Activated naive CD4-positive, alpha-beta T cell treated with anti-CD3 and anti-CD28 coated beads, Interleukin-2, amount 10 ng/mL, durations not matched to agents 7 days and 5 days (primary cell): ENCODE measurements at regions not wholly inside any gene's neighbourhood (a gene's known extent, or its start where the extent isn't known, plus 50 kb on each side); places are given as distances from the start of the nearest gene placed in this dataset.

Experiments
- CTCF ChIA-PET: fragments of 350-600 bp; sonication (Branson Sonifier 250); formaldehyde crosslinking; loops from one replicate; lab custom pipeline; 2021; ENCODE audit warnings: antibody characterized with exemption; lab: Charles Lee
- DNase-seq: peaks from one replicate; pipeline ENCODE4 v3.0.0-alpha.2; 2020
- H3K27ac Mint-ChIP-seq: one replicate; pipeline ENCODE4 v1.8.0; 2021; ENCODE audit warnings: mild to moderate bottlenecking, moderate library complexity, mixed read lengths
- H3K27me3 Mint-ChIP-seq: one replicate; pipeline ENCODE4 v1.8.0; 2021; ENCODE audit warnings: mild to moderate bottlenecking, mixed read lengths
- H3K36me3 Mint-ChIP-seq: one replicate; pipeline ENCODE4 v1.8.0; 2021; ENCODE audit warnings: mixed read lengths
- H3K4me1 Mint-ChIP-seq: one replicate; pipeline ENCODE4 v1.8.0; 2021; ENCODE audit warnings: mixed read lengths
- H3K4me3 Mint-ChIP-seq: one replicate; pipeline ENCODE4 v1.8.0; 2021; ENCODE audit warnings: mild to moderate bottlenecking, moderate library complexity, mixed read lengths
- H3K9me3 Mint-ChIP-seq: one replicate; pipeline ENCODE4 v1.8.0; 2021; ENCODE audit warnings: mixed read lengths

DNA sequence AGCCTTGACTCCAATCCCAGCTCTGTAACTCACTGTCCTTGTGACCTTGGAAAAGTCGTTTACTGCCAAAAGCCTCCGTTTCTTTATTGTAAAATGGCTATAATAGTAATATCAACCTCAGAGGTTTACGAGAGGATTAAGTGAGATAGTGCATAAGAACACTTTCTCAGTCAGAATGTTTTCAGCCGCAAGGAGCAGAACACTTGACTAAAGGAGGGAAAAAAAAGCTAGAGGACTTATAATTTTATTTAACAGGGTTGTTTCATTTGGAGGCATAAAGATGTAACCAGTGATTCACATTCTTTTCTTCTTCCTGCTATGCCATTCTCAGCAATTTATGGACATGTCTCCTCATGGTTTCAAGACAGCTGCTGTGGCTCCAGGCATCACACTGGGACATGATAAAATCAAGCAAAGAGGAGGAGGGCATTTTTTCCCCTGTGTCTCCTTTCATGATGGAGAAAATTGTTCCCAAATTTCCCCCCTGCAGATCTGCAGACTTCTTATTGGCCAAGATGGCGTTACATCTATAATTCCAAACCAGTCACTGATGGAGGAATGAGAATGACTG is 143.0 kb upstream of the PTPN1 start:
- Mint-ChIP-seq H3K27ac (no peak overlapping the region), H3K4me1 (peaks cover 28% of the 10 kb centered on the region), H3K9me3 (no peaks in the 10 kb centered on the region), H3K27me3 (peaks cover 50% of the 10 kb centered on the region), H3K4me3 (no peak overlapping the region), H3K36me3 (no peaks in the 10 kb centered on the region)
- CTCF ChIA-PET = no interaction called here
- no peak for DNase-seq

DNA sequence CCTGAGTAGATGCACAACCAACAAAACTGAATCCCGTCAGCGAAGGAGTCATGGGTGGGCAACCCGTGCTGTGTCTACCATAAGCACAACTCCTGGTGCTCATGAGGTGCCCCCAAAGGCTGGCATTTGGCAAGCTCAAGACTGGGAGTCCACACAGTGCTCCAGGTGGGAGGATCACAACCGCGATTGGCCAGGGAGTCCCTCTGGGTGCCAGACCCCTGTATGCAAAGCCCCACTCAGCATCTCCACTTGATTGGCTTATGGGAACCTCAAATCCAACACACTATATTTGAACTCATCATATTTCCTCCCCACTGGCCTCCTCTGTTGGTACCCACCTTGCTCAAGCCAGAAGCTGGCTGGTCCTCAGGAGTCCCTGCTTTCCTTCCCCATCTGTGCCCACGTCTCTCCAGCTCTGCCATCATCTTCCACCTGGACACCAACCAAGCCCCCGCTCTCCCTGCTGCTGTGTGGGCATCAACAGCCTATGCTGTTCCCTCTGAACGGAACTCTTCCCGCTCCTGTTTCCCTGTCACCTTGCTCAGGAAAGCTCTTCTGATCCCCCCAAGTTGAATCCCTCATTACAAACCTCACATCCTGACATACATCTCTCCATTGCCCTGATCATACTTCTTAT is 142.3 kb upstream of the PTPN1 start:
- no peaks in the 10 kb centered on the region for H3K36me3 Mint-ChIP-seq
- H3K9me3 Mint-ChIP-seq = no peaks in the 10 kb centered on the region
- H3K27me3 Mint-ChIP-seq = peaks cover 55% of the 10 kb centered on the region
- H3K4me1 Mint-ChIP-seq = peaks cover 29% of the 10 kb centered on the region
- no peak overlapping the region for H3K27ac Mint-ChIP-seq
- CTCF ChIA-PET = no interaction called here
- no peak for DNase-seq
- H3K4me3 Mint-ChIP-seq = no peak overlapping the region

- H3K9me3 Mint-ChIP-seq = no peaks in the 10 kb centered on the region
- H3K4me3 Mint-ChIP-seq = no peak overlapping the region
- H3K27me3 Mint-ChIP-seq = peaks cover 52% of the 10 kb centered on the region
- no peaks in the 10 kb centered on the region for H3K36me3 Mint-ChIP-seq
- CTCF ChIA-PET = no interaction called here
- no peak for DNase-seq
- H3K27ac Mint-ChIP-seq = no peak overlapping the region
- peaks cover 29% of the 10 kb centered on the region for H3K4me1 Mint-ChIP-seq
Observed at GRCh38 chr20:50368386-50368785, 141.8 kb upstream of the PTPN1 start.

- CTCF ChIA-PET = no interaction called here
- H3K4me1 Mint-ChIP-seq = peaks cover 29% of the 10 kb centered on the region
- DNase-seq = no peak
- no peak overlapping the region for H3K4me3 Mint-ChIP-seq
- H3K9me3 Mint-ChIP-seq = no peaks in the 10 kb centered on the region
- H3K27me3 Mint-ChIP-seq = peaks cover 52% of the 10 kb centered on the region
- H3K27ac Mint-ChIP-seq = no peak overlapping the region
- H3K36me3 Mint-ChIP-seq = no peaks in the 10 kb centered on the region
Observed at GRCh38 chr20:50368813-50369224, 141.4 kb upstream of the PTPN1 start.

DNA sequence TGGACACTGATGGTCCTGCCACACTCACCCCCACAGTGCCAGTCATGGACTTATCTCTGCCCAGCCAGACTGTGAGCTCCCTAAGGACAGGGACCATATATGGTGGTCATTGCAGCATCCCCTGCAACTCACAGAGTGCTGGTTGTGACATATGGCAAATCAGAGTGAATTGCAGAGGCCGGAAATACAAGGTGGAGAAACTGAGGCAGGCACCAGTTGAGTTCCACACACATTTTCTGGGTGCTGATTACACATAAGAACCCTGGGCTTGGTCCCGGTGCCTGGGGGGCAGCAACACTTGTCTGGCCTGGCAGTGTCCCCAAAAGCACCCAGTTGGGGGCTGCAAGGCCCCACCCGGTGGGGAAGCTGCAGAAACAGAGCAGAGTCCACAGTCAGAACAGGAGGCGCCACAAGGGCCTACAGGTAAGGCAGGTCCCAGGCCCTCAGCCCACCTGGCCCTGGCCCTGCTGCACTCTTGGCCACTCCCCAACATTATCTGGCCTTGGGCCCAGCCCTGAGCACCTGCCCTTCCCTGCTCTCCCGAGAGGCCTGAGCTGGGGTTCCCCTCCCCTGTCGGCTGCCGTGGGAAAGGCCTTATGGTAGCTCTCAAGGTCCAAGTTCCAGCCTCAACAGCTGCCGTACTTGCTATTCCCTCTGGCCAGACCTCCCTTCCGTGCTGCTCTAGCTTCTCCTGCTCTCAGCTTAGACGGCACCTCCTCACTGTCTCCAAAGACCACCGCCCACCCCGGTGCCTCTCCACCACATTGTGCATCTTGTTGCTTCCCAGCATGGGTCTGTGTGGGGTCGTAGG is 140.8 kb upstream of the PTPN1 start:
- CTCF ChIA-PET = no interaction called here
- no peak overlapping the region for H3K4me3 Mint-ChIP-seq
- H3K36me3 Mint-ChIP-seq = no peaks in the 10 kb centered on the region
- peaks cover 51% of the 10 kb centered on the region for H3K27me3 Mint-ChIP-seq
- H3K9me3 Mint-ChIP-seq = no peaks in the 10 kb centered on the region
- peaks cover 29% of the 10 kb centered on the region for H3K4me1 Mint-ChIP-seq
- no peak overlapping the region for H3K27ac Mint-ChIP-seq
- no peak for DNase-seq

DNA sequence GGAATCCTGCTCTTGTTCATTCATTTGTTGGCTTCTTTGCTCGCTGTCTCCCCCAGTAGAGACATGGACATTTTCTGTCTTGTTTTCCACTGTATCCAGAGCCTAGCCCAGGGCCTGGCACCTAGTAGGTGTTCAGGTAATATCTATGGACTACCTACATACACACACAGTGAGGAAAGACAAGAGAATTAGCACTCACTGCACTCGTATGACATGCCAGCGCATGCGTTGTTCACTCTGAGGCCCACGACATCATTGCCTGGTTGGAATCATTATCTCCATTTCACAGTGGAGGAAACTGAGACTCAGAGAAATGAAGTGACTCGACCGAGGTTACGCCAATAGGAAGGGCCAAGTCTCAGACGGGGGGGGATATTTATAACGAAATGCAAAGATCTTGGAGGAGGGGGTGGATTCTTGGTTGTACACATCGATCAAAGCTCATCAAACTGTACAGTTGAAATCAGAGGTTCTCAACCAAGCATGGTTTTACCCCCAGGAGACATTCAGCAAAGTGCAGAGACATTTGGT is 140.1 kb upstream of the PTPN1 start:
- H3K4me3 Mint-ChIP-seq = no peak overlapping the region
- no peaks in the 10 kb centered on the region for H3K9me3 Mint-ChIP-seq
- no peak for DNase-seq
- no peak overlapping the region for H3K27ac Mint-ChIP-seq
- CTCF ChIA-PET = no interaction called here
- peaks cover 29% of the 10 kb centered on the region for H3K4me1 Mint-ChIP-seq
- no peaks in the 10 kb centered on the region for H3K36me3 Mint-ChIP-seq
- peaks cover 47% of the 10 kb centered on the region for H3K27me3 Mint-ChIP-seq

DNA sequence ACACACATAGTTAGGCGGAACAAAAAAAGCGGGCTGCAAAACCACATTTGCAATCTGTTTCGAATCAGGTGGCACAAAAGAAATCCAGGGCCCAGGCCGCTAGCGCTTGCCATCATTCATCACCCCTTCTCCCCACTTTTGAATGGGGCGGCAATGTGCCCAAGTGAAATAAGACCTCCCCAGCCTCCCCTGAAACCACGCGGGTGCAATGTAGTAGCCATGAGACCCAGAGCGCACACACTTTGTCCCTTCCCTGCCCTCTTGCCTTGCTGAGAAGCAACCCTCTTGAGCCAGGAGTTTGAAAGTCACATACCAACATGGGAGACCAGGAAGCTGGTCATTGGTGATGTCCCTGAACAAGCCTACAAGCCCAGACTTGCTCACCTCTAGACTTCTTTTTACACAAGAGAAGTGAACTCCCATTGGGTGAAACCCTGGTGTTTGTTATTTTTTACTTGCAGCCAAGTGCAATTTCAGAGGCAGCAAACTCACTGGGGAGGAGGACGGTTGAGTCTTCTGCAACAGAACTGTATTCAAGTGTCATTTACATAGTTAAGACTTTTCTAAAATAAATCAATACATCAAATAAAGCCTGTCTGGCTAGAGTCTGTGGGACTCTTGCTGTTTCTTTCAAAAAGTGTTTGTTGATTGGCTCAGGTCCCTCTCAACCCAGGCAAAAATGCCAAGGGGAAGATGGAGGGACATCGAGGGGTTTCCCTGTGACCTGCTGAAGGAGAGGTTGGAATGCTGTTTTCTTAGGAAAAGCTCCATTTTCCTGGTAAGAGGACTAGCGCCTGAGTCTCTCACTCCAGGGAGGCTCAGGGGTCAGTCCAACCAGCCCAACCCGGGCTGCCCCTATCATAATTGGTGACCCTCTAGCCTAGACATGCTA is 138.1 kb upstream of the PTPN1 start:
- DNase-seq = no peak
- Mint-ChIP-seq H3K4me3 (no peak overlapping the region), H3K27me3 (peaks cover 44% of the 10 kb centered on the region), H3K36me3 (no peaks in the 10 kb centered on the region), H3K27ac (no peak overlapping the region), H3K9me3 (no peaks in the 10 kb centered on the region), H3K4me1 (peaks cover 25% of the 10 kb centered on the region)
- CTCF ChIA-PET = no interaction called here

- no peak for DNase-seq
- Mint-ChIP-seq H3K27ac (no peak overlapping the region), H3K9me3 (no peaks in the 10 kb centered on the region), H3K4me1 (peaks cover 26% of the 10 kb centered on the region), H3K27me3 (peaks cover 42% of the 10 kb centered on the region), H3K36me3 (no peaks in the 10 kb centered on the region), H3K4me3 (no peak overlapping the region)
- CTCF ChIA-PET = no interaction called here
Observed at GRCh38 chr20:50372770-50373088, 137.5 kb upstream of the PTPN1 start.

DNA sequence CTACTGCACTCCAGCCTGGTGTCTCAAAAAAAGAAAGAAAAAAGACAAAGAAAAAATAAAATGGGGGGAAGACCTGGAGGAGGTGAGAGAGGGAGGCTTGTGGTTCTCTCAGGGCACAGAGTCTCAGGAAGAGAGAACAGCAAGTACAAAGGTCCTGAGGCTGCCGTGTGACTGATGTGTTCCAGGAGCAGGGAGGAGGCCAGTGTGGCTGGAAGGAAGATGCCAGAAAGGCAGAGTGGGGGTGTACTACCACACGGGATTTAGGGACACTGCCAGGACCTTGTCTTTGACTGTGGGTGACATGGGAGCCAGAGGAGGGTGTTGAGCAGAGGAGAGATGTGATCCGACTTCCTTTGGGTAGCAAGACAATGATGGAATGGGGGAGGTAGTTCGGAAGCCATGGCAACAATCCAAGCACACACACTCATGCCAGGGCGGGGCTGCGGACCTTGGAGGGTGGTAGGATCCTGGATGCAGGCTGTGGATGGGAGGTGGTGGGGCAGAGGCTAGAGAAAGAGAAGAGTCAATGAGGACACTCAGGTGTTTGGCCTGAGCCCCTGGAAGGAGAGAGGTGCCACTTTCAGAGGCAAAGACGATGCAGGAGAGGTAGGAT is 136.4 kb upstream of the PTPN1 start:
- DNase-seq = no peak
- Mint-ChIP-seq H3K4me3 (no peak overlapping the region), H3K9me3 (no peaks in the 10 kb centered on the region), H3K4me1 (peaks cover 26% of the 10 kb centered on the region), H3K27me3 (peaks cover 35% of the 10 kb centered on the region), H3K36me3 (no peaks in the 10 kb centered on the region), H3K27ac (no peak overlapping the region)
- CTCF ChIA-PET = no interaction called here

- CTCF ChIA-PET = no interaction called here
- H3K4me1 Mint-ChIP-seq = peaks cover 26% of the 10 kb centered on the region
- H3K27me3 Mint-ChIP-seq = peaks cover 30% of the 10 kb centered on the region
- H3K36me3 Mint-ChIP-seq = no peaks in the 10 kb centered on the region
- H3K4me3 Mint-ChIP-seq = no peak overlapping the region
- no peaks in the 10 kb centered on the region for H3K9me3 Mint-ChIP-seq
- no peak for DNase-seq
- H3K27ac Mint-ChIP-seq = no peak overlapping the region
Observed at GRCh38 chr20:50374541-50375078, 135.6 kb upstream of the PTPN1 start.

DNA sequence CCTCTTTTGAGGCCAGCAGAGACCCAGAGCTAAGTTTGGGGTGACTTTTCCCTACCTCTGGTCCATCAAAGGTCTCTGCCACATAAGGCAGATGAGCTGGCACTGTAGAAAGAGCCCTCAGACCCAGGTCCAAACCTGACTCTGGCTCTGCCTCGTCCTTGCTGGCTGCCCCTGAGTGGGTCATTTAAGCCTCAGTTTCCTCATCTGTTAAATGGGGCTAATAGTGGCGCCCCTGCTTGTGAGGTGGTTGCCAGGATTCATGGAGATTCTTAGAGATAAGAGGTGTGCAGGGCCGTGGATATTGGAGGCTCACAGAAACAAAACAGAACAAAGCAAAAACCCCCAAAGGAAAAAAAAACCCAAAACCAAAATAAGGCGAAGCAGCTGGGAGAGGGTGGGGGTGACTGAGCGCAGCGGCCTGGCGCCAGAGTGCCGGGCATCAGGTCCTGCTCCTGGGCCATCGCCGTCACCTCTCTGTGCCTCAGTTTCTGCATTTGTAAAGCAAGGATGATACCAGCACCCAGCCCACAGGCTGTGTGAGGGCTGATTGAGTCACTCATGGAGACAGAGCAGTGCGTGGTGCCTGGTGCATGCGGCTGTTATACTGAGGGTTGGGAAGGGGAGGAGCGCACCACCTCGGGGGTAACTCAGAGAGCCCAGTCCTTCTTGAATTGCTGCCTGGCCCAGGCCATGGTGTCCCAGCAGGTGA is 133.8 kb upstream of the PTPN1 start:
- no peak for DNase-seq
- peaks cover 41% of the 10 kb centered on the region for H3K4me1 Mint-ChIP-seq
- no peak overlapping the region for H3K27ac Mint-ChIP-seq
- no peaks in the 10 kb centered on the region for H3K9me3 Mint-ChIP-seq
- CTCF ChIA-PET = no interaction called here
- H3K36me3 Mint-ChIP-seq = no peaks in the 10 kb centered on the region
- no peak overlapping the region for H3K4me3 Mint-ChIP-seq
- H3K27me3 Mint-ChIP-seq = peaks cover 25% of the 10 kb centered on the region

DNA sequence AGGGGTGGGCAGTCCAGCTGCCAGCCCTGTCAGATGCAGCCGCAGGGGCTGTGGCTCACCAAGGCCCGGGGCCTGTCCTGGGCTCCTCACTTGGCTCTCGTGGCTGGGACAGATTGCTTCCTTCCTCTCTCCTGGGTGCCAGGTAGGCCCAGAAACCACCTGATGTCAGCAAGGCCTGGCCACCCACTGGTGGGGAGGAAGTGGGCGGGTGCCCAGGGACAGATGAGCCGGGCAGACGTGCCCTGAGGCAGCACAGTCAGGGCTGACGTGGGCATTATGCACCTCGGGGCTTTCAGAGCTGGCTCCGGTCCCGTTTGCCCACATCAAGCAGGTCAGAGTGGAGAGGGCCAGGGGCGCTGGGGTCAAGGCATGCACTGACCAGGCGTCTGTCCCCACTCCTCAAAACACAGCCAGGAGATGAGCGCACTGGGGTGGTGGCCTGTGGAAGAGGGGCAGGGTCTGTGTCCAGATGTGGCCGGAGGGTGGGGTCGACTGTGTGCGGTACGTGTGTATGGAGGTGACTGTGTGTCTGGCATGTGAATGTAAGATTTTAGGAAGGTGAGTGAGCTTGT is 133.2 kb upstream of the PTPN1 start:
- Mint-ChIP-seq H3K27ac (peak overlapping the region; percentile 1), H3K36me3 (no peaks in the 10 kb centered on the region)

More for the DNA sequence above, 133.2 kb upstream of the PTPN1 start:
- Mint-ChIP-seq H3K4me1 (peaks cover 43% of the 10 kb centered on the region), H3K4me3 (no peak overlapping the region), H3K27me3 (peaks cover 22% of the 10 kb centered on the region), H3K9me3 (no peaks in the 10 kb centered on the region)
- no peak for DNase-seq
- CTCF ChIA-PET = no interaction called here
